HL-60/S4 (cell line): ENCODE measurements at regions not wholly inside any gene's neighbourhood (a gene's known extent, or its start where the extent isn't known, plus 50 kb on each side); places are given as distances from the start of the nearest gene placed in this dataset.

Source experiments
- in situ Hi-C: fragments of 300-500 bp; cut with MboI; formaldehyde crosslinking; loops from 2 replicates; pipeline ENCODE4 v1.14.3; 2022; ENCODE audit warnings: low sequenced_read_pairs

DNA sequence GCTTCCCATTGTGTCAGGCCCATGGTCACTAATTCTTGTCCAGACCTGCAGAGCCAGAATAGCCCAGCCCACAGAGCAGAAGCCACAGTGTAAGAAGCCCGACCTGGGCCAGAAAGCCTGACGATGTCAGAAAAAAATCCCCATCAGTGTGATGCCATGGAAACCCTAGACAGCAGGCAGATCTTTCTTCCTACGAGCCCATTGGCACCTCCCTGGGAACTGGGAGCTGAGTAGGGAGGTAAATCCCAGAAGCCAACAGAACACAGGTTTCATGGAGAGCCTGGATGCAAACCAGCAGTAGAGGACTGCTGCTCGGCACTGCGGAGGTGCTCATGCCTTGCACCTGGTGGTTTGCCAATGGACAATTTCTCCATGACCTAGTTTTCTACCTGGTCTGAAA is 82.2 kb upstream of the SLC22A16 start:
- in situ Hi-C loops: no loop called here

DNA sequence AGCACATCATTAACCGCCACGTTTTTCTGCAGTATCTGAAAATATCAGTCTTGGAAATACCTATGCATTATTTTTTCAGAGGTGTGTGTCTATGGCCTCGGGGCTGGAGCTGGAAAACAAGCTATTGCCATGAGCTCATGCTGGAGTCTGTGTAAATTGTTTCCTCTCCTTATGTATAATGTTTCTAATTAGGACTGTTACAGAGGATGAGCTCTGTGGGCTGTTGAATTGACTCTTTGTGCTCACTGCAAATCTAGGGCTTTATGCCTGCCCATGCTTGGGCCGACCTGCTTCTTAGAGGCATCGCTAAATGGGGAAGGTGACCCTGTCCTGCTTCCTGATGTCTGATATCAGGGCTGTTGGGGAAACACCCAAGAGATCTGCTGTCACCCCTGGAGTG is 80.8 kb upstream of the SLC22A16 start:
- in situ Hi-C loops: no loop called here

DNA sequence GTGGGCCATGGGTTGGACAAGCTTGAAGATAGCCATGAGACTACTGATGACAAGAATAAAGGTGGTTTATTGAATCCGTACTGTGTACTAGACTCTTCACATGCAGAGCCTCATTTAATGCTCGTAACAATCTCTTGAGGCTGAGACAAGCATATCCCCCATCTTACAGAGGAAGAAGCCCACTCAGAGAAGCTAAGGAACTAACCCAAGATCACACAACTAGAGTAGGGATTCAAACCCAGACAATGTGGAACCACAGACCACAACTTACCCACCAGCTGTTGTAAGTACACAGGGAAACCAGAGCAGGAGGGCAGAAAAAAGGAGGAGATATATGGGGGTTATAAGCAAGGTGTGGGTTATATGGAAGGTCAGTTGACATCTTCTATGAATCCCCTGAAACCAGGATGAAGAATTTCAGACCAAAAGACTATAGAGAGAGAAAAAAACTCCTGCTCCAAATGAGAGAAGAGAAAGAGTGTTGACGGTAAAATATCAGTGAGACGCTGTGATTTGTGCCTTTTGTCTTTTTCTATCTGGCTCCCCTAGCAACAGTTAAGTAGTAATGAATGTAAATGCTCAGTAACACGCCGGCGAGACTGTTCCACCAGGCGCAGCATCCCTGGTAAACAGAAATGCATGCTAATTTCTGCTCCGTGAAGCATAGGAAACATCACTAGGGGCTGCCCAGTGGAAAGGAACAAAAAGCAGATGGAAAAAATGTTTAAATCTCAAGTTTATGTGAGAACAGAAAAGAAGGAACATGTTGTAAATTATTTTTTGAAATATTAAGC is 80.1 kb upstream of the SLC22A16 start:
- in situ Hi-C loops: no loop called here

DNA sequence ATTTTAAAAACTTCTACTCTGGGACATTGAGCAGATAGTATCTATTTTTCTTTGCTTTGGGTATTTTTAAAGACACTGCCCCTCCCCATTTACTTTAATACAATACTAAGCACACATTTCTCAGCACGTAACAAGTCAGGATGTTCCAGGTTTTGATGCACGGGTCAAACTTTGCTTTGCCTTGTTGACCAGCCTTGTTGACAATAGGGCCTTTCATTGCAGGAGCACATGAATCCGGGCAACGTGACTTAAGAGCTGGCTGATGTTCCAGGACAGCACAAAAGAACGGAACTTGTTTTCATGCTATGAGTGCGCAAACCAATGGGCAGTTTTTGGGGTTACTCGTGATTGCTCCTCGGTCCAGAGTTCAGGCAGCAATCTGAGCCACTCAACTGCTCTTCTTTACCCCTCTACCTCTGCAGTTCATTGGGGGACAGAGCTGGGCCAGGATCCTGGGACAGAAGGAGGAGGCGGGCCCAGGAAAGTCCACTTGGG is 78.6 kb upstream of the SLC22A16 start:
- in situ Hi-C loops: no loop called here

DNA sequence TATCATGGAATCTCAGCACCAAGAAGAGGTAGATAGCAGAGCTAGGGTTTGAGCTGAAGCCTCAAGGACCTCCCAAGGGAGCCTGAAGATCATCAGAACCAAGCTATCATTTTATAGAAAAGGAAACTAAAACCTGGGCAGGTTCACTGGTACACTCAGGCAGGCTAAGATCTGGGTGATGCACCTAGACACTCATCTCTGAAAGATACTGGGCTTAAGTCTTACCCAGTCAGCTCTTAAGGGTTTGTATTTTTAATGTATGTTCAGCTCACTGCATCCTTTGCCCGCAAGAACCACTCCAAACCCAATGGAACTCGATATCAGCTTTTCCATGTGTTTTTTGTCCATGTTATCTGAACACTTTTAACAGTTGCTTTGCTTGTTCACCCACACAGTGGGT is 78.0 kb upstream of the SLC22A16 start:
- in situ Hi-C loops: no loop called here

DNA sequence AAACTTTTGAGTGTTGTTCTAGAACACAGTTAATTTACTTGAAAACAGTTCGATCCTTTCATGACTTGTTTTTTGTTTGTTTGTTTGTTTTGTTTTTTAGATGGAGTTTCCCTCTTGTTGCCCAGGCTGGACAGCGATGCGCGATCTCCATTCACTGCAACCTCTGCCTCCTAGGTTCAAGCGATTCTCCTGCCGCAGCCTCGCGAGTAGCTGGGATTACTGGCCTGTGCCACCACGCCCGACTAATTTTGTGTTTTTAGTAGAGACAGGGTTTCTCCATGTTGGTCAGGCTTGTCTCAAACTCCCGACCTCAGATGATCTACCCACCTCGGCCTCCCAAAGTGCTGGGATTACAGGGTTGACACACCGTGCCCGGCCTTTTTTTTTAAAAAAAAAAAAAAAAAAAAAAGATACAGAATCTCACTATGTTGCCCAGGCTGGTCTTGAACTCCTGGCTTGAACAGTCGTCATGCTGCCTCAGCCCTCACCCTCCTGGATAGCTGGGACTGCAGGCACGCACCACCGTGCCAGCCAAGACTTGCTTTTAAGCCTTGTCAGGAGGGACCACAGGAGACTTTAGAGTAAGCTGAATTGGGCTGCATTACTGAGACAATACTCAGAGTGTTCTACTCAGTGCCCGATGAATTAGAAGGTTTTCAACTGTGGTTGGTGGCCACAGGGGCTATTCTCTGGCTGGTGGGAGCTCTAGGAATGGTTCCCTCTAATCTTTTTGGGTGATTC is 76.7 kb upstream of the SLC22A16 start:
- in situ Hi-C loops: no loop called here

DNA sequence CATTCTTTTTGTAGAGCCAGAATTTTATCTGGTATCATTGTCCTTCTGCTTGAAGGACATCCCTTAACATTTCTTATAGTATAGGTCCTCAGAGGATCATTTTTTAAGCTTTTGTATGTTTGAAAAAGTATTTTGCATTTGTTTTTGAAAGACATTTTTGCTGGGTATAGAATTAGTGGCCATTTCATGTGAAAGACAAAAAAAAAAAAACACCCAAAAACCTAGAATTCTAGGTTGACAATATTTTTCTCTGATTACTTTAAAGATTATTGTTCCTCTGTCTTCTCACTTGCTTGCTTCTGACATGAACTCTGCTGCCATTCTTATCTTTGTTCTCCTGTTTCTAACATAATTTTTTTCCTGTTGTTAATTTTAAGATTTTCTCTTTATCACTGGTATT is 75.7 kb upstream of the SLC22A16 start:
- in situ Hi-C loops: no loop called here

DNA sequence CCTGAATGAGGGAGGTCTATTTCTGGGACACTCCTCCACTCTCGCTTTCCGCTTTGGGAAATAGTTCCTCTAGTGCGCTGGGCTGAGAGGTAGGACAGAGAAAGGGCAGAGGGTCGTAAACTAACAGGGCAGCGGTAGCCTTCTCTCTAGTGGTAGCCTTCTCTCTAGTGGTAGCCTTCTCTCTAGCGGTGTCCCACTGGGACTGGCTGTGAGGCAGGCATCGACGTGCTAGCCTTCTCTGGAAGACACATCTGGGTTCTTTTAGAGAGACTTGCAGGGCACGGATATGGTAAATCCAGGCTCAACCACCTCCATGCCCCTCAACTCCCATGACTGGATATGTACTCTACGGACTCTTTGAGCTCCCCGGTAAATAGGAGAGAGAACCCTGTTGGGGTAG is 74.7 kb upstream of the SLC22A16 start:
- in situ Hi-C loops: no loop called here

DNA sequence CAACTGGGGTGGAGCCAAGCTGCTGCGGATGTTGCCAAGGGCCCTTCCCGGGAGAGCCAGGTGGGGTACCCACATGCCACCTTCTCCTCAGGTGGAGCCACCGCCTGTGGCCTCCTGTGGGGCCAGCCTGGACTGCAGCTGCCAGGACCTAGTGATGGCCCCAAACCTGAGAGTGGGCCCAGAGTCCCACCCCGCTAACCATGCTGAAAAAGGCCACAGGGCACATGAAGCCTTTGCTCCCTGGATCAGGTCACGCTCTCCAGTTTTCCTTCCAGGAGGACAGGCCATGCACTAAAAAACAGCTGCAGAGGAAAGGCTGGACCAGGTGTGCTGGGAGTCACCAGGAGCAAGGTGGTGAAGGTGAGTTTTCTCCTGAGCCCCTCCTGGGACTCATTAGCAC is 73.9 kb upstream of the SLC22A16 start:
- in situ Hi-C loops: no loop called here

DNA sequence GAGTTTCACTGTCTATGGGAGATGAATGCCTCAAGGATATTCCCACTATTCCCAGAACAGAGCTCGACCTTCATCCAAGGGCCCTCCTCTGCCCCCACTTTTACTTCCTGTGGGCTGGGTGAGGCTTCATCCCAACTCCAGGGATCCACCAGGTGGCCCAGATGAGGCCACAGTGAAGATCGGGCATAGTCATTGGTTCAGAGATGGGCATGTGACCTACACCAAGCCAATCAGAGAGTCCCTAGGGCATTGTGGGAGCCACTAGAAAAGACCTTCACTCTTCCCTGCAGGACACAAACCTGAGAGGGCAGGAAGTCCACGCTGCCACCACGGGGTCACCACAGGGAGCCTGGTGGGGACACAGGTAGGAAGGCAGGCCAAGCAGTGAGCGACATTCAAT is 72.9 kb upstream of the SLC22A16 start:
- in situ Hi-C loops: loop anchor here (25.0 kb wide), 2 partner anchors 663 to 1488 kb away; no protein-coding TSS in a partner anchor

DNA sequence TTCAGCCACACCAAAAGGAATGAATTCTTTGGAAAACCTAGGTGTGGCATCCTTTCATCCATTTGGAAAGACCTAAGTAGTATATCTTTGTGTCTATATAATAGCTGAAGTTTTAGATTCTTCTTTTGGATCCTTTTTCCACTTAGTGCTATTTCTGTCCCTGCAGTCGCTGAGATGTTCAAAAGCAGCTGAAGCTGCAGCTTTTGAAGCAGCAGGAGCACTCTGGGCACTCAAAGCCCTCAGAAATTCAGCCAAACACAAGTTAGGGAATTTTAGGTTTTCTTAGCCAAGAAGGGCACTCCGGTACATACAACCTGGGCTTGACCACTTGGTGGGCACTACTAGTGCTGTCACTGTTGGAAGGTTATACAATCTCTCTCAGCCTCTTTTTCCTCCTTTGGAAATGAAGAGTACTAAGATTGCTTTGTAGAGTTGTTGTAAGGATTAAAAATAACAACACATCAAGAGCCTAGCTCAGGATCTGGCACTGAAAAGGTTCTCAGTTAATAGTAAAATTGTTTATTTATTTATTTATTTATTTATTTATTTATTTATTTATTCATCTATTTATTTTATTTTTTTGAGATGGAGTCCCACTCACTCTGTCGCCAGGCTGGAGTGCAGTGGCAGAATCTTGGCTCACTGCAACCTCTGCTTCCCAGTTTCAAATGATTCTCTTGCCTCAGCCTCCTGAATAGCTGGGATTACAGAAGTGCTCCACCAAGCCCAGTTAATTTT is 71.9 kb upstream of the SLC22A16 start:
- in situ Hi-C loops: loop anchor here (25.0 kb wide), 2 partner anchors 664 to 1489 kb away; no protein-coding TSS in a partner anchor

DNA sequence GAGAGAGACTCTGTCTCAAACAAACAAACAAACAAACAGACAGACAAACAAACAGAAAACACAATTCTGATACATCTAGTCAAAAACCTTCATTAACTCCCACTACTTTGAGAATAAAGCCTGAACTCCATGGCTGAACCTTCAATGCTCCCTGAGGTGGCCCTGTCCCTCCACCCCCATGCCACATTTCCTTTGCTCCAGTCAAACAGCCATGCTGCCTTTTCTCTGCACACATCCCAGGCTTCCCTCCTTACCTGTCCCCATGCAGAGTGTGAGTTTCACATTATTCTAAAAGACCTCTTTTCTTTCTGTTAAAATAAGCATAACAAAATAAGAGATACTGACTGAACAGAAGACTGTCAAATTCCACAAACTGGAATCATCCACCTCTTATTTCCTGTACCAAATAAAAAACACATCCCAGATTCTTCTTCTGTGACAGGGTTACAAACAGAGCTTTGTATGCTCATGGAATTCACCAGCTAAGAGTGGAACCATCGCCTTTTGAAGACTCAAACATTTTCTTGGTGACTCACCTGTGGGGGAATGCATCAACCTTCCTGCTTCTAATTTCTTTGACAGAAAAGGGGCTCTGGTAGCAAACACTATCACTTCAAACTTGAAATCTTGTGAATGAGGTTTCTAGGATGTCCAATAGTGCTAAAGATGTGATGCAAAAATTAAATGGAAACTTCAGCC is 71.0 kb upstream of the SLC22A16 start:
- in situ Hi-C loops: loop anchor here (25.0 kb wide), 2 partner anchors 665 to 1490 kb away; no protein-coding TSS in a partner anchor

DNA sequence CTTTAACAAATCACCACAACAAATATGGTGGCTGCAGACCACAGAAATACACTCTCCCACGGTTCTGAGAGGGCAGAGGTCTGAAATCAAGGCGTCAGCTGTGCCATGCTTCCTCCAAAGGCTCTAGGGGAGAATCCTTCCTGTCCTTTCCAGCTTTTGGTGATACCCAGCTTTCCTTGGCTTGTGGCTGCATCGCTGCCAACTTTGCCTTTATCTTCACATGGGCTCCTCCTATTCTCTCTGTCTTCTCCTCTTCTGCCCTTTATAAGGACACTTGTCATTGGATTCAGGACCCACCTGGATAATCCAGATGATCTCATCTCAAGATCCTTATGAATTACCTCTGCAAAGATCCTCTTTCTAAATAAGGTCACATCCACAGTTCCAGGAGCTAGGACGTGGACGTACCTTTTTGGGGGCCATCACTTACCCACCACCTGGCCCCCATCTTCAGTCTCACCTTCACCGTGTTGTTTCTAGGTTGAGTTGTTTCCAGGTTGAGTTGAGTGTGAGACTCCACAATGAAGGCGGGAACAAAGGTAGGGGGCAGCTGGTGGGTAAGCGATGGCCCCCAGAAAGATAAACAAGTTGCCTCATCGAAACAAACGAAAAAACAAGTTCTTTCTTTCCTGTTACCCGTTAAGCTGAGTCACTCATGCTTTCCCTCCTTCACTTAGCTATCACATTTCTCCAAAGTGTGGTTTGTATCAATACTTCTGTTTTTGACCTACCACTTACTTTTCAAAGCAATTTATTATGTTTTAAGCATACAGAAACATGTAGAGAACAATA is 68.9 kb upstream of the SLC22A16 start:
- in situ Hi-C loops: loop anchor here (25.0 kb wide), 2 partner anchors 667 to 1492 kb away; no protein-coding TSS in a partner anchor

DNA sequence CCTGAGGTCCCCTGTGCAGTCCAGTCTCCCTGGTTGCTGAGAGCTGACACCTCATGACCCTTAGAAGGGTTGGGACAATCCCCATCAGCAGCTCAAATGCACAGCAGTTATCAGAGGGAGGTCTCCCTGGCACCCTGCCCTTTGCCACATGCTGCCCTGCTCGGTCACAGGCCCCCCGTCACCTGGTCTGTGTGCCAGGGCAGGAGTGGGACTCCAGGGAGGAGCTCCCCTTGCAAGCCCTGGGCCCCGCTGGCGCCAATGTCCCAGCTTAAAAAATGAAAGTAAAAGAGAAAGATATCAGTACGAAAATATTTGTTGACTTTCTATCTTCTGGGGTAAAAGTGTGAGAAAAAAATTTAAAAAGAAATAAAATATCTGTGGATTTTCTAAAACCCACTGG is 68.1 kb upstream of the SLC22A16 start:
- in situ Hi-C loops: loop anchor here (25.0 kb wide), 2 partner anchors 668 to 1493 kb away; no protein-coding TSS in a partner anchor

DNA sequence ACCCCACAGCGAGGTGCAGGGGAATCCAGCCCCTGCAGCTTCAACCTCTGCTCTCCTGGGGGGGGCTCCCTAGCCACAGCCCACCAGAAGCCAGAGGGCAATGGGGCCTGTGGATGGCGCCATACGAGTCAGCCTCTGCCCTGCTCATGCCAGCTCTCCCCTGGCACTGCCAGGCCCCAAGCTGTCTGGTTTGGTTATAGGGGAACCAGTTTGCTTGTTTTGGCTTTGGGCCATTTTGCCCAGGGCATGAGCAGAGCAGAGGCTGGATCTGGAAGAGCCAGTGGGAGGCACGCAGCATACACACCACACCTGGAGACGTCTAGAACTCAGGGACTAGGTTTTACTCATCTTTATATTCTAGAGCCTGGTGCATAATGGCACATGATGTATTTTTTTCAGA is 66.7 kb upstream of the SLC22A16 start:
- in situ Hi-C loops: loop anchor here (25.0 kb wide), 2 partner anchors 669 to 1494 kb away; no protein-coding TSS in a partner anchor

DNA sequence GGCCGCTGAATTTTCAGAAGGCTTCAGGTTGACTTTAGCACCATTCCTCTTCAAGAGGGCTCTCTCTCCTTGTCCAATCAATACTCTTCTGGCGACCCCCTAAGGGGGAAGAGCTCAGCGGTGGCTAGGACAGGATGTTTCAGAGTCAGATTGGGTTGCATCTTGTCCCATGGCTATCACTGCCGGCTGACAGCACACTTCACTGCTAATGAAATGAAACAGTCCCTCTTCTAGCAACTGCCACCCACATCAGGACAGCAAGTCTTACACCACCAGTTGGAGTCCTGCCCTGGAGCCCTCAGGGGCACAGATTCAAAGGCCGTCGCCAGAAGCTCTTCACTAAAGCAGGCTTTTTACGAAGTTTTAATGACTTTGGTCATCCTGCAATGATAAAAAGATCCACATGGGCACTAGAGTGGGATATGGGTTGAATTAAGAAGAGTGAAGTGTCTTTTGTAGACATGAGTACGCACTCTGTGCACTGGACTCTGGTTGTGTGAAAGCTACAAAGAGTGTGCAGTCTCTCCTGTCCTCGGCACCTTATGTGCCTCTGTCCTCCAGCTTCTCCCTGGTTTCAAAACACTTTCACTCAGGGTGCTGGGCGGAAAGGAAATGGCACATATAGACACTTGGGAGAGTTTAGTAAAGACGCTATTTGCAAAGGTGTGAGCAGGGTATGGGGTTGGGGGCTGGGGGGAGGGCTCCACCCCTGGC is 66.1 kb upstream of the SLC22A16 start:
- in situ Hi-C loops: loop anchor here (25.0 kb wide), 2 partner anchors 670 to 1495 kb away; no protein-coding TSS in a partner anchor

DNA sequence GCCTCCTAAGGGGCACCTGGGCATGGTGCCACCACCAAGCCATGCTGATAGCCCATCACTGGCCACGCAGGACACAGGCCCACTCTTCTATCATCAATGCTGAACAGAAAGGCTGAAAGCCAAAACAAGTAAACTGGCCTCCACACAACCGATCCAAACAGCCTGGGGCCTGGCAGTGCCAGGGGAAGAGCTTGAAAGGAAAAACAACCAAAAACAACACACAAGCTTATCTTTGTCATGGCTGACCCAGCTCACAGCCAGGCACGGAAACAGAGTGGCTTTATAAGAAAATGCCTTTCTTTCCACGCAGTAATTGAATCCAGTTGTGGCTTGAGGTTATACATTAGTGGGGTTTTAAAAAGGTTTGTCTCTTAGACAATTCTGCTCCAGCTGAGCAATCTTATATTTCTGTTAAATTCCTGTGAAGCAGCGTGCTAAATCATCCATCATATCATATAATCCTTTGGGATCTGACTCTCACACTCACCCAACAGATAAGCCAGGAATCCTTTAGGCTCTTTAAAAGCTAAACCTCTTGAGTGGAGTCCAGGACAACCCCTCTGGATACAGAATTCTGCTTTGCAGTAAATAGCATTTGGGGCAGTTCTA is 65.4 kb upstream of the SLC22A16 start:
- in situ Hi-C loops: loop anchor here (25.0 kb wide), 2 partner anchors 670 to 1495 kb away; no protein-coding TSS in a partner anchor

DNA sequence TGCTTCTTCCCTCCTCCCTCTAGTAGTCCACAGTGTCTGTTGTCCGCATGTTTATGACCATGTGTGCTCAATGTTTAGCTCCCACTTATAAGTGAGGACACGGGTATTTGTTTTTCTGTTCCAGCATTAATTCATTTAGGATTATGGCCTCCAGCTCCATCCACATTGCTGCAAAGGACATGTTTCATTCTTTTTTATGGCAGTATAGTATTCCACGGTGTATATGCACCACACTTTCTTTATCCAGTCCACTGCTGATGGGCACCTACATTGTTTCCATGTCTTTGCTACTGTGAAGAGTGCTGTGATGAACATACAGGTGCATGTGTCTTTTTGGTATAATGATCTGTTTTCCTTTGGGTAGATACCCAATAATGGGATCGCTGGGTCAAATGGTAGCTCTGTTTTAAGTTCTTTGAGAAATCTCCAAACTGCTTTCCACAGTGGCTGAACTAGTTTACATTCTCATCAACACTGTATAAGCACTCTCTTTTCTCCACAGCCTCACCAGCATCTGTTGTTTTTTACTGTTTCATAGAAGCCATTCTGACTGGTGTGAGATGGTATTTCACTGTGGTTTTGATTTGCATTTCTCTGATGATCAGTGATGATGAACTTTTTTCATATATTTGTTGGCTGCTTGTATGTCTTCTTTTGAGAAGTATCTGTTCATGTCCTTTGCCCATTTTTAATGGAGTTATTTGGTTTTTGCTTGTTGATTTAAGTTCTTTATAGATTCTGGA is 63.0 kb upstream of the SLC22A16 start:
- in situ Hi-C loops: loop anchor here (10.0 to 25.0 kb wide), 3 partner anchors 415 to 1498 kb away; partner anchors contain the start of gene GTF3C6
